Activated CD8-positive, alpha-beta memory T cell treated with anti-CD3 and anti-CD28 coated beads, Interleukin-2, amount 50 U/mL, for 4 hours (primary cell): ENCODE measurements at regions not wholly inside any gene's neighbourhood (a gene's known extent, or its start where the extent isn't known, plus 50 kb on each side); places are given as distances from the start of the nearest gene placed in this dataset.
"Not testable (repeated sequence)": the region's sequence is repeated elsewhere in the genome, so short reads cannot be mapped to it uniquely, and the experiment has no call there.

Source experiments
- DNase-seq: peaks from one replicate; pipeline ENCODE4 v3.0.0-alpha.2; 2020

DNA sequence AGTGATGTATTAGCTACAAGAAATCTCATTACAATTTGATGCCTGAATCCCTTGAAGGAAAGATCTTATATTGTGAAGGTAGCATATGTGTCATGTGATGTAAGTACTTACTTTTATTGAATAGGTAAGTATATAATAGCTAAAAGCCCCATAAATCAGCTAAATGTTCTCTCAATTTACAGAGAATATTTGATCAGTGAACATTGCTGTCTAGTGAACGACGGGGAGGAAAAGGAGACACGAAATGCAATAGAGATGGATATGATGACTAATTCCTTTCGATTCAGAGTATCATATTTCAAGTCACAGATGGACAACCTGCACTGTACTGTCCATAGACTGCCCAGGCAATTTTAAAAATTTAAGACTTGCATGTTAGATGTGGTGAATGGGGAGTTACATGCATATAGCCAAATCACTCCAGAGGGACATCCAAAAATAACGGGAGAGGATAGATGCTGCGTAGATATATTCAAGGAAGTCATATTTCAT is 462.1 kb upstream of the CDIN1 start:
- DNase-seq = no peak

DNA sequence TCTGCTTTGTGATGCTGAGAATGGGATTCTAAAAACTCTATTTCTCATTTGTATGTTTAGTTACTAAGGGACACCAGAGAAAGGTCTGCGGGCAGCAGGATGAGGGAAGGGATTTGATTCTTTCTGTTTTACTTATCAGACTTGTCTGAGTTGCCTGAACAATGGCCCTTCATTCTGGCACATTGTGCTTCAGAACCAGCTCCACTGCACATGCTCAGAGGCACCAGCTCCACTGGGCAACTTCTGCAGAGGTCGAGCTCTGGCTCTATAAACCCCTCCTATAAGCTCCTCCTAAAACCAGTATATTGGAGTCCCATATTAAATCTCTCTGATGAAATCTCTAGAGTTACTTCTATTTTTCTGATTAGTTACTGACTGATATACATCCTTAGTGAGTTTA is 453.2 kb upstream of the CDIN1 start:
- DNase-seq = no peak

DNA sequence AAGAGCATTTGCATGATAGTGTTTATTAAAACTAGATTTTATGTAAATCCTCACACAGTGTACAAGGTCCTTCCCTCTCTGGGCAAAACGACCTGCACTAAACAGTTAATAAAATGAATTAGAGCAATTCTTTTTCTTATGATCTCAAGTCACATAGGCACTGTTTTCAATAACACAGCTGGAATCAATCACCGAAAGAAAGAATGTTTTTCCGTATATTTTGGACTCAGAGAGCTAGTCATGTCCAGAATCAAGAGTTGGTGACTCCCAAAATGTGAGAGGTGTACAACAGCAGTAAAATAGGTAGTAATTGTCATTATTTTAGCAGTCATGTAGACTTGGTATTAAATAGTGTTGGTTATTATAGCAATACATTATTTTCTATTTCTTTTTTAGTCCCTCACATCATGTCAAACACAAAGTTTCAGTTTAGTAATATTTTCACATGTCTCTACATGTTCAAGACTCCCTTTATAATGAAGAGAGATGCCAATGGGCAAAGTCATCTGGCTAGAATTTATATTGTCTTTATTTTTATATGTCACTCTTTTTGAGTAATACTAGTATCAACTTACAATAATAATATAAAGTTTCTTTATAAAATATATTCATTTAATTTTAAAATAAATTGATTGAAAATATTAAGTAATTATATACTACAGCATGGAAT is 448.6 kb upstream of the CDIN1 start:
- DNase-seq = no peak

DNA sequence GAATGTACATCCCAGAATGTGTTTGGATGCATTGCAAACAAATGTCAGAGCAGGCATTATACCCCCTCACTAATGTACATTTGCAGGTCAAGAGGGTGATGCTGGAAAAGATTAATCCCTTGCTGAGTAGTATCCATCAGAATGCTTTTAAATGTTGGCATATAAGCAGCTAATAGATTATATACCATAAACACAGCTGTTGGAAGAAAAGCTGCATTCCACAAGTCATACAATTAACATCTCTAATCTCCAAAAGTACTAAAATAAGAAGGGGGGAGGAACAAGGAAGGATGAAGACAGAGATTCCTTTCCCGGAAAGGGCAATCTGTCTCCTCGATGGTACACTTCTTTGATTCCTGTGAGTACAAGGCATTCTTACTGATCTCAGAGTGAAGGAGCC is 445.7 kb upstream of the CDIN1 start:
- DNase-seq = no peak

DNA sequence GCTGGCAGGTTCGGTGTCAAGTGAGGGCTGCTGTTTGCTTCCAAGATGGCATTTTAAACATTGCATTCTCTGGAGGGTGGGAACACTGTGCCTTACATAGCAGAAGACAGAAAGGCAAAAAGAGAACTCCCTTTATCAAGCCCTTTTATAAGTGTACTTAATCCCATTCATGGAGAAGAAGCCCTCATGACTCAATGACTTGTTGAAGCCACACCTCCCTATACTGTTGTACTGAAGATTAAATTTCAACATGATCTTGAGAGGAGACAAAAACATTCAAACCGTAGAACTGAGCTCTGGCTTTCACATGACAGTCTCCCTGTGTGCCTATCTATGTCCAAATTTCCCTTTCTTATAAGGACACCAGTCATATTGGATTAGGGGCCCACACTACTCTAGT is 443.4 kb upstream of the CDIN1 start:
- DNase-seq = no peak

DNA sequence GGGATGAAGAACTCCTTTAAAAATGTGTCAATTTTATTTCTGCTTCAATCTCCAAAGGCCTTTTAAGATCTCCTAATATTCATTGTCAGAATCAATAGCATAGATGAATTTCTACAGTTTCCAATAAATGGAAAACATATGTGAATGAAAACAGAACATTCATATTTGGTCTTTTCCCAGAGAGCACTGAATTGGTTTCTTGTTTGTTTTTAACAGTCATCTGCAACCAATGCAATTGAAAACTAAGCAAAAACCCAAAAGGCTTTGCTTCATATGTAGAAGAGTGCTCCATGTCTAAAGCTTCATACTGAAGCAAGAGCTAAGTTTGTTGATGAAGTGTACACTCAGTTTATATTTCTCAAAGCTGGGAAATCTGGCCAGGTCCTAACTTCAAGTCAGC is 426.5 kb upstream of the CDIN1 start:
- DNase-seq = no peak

DNA sequence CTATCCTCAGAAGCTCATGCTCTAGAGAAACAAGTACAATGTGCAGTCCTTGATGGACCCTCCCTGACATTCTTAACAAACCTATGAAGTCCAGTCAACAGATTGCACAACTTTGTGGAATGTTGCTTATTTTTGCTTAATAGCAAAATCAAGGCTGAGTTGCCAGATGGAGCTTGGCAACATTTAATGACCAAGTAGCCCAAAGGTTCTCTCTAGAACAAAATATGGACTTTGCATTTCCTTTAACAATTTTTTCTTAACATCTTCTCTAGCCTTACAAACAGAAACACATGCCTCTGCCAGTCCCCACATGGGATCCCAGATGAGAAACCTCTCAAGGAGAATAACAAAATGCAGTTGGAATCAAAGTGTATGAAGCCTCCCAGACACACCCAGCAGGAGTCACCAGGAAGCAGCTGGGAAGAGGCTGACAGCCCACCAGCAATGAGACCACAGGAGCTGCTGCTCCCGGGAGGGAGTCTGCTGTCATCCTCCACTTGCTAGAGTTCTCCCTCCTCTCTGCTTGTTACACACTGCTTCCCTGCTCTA is 422.5 kb upstream of the CDIN1 start:
- no peak for DNase-seq

DNA sequence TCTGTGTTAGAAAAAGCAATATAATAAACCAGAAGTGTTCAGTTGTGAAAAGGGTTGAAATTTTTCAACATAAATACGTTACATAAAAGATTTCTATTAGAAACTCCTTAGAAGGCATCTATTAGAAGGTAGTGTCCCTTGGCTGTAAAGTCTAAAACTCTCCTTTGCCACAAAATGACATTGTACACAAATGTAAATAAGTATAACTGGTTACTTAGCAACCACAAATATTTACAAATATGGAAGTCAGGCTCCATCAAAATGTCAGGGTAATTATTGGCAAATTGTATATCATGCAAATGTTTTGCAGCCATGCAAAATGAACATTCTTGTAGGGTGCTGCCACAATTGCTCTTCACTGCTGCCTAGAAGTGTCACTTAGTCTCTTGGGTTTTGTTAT is 419.1 kb upstream of the CDIN1 start:
- no peak for DNase-seq

DNA sequence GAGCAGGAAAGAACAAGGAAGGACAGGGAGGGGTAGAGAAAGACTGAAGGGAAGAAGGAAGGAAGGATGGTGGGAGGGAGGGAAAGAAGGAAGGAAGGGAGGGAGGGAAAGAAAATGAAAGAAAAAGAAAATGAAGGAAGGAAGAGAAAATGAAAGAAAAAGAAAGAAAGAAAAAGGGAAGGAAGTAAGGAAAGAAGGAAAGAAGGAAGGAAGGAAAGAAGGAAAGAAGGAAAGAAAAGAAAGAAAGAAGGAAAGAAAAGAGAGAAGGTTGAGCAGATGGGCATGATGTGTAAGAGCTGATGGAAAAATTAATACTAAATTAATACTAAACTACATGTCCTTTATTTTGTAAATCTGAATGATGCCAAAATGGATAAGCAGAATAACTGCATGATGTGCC is 418.3 kb upstream of the CDIN1 start:
- DNase-seq = no peak

DNA sequence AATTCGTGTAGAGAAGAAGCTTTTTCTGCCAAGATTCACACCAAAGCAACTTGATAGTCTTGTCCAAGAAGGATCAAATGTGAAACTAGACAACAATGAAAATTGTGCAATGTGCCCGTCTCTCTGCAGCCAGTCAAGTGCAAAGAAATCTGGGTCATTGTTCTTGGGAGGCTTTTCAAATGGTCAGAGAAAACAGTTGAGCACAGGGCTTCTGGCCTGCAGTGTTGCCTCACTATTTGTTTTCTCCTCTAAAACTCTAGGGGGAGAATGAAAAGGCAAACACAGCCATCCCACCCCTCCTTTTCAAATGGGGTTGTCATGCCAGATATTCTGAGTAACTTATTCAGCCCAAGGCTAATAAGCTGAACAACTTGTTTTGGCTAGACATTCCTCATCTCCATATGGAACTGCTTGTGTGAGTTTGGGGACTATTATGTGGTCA is 417.6 kb upstream of the CDIN1 start:
- no peak for DNase-seq

DNA sequence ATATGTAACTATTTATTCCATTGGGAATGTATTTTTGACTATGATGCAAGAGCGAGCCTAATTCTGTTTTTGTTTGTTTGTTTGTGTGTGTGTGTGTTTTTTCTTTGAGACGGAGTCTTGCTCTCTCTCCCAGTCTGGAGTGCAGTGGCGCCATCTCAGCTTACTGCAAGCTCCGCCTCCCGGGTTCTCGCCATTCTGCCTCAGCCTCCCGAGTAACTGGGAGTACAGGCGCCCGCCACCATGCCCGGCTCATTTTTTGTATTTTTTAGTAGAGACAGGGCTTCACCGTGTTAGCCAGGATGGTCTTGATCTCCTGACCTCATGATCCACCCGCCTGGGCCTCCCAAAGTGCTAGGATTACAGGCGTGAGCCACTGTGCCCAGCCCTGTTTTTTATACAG is 415.4 kb upstream of the CDIN1 start:
- DNase-seq = not testable (repeated sequence)

DNA sequence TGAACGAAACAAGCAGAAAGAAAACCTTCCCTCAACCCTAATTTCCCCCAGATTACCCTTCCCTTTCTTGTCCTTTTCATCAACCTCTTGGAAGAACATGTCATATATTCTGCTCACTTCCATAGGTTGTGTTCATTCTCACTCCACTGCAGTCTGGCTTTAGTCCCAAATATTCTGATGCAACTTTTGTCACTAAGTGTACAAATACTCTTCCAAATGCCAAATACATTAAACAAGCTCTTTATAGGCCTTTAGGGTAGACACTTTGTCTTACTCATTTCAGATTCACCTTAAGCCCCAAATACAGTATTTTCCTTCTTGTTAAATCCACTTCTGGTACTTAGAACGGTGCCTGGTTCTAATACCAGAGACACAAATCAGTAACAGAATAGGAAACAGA is 406.5 kb upstream of the CDIN1 start:
- DNase-seq = no peak

DNA sequence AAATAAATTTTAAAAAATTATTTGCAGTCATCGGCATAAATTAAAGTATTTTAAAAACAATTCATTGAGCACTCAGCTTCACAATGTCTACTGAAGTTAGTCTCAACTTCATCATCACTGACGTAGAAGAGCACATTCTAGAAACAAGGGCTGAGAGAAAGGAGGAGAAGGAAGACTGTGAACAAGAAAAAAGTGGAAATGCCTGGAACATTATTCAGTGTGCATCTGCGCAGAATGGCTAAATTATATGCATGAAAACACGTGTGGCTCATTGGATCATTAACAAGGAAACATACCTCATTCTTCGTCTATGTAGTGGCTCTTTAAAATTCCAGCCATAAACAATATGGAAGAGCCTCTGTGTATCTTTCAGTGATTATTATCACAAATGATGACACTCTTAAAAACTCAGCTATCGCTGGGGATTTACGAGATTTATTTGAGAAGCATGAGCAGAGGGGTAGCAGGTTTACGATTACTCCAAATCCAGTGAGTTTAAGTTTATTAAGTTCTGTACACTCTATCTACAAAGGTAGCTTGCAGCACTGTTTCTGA is 404.2 kb upstream of the CDIN1 start:
- no peak for DNase-seq

DNA sequence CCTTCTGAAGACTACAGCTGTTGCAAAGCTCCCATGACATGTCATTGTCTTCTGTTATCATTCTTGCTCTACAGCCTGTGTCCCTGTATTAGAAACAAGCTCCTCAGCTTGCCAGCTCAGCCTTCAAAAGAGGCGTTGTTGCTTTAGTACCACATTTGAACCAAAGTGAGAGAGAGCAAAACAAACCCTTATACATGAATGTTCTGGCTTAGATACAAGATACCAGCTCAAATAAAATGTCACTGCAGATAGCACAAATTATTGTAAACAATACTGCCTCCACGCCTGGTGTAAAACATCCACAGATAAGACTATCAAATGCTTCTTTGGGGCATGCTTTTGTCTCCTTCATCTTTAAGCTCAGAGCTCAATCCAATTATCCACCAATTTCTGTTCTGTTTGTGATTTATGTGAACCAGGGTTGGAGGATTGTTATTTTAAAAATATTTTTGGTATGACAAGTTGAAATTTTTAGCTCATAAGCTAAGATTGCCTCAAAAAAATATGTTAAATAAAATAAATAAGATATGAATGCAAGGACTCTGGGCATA is 403.6 kb upstream of the CDIN1 start:
- no peak for DNase-seq

DNA sequence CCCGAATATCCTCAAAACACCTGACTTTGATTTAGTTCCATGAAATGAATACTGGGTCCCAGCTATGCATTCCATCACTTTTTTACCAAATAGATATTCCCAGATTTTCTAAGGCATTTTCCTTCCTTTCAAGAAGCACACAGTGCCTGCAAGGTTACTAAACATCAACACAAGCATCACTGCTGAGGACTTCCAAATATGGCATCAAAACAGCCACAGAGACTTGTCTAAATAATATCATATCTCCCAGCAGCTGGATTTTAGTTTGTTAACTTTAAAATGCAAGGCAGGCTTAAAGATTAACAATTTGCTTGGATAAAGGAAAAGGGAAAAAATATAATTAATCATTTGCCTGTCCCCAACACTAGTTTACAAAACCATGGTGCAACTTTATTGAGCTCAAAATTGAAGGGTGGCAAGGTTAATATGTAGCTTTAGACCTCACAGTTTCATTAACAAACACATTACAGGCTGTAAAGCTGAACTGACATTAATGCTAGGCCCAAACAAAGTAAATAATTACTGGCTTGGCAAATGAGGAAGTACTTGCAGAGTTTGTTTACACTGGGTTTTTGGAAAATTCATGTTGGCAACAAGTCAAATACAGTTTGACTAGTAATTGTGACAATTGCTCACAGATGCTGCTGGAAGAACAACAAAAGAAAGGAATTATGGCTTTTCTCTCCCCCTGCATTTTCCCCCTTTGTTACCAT is 401.7 kb upstream of the CDIN1 start:
- no peak for DNase-seq

DNA sequence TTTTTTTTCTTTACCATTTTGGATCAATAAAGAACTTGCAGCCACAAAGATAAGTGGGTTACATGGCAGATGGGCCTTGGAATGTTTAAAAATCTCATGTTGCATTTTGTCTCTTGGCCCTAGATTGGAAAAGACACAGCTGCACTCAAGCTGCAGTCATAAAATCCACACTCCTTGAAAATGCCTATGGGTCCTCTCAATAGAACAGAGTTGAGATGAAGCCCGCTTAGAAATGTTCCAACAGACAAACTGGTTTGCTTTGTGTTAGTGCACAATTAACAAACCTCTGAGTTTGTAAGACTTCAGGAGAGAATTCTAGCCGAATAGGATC is 401.2 kb upstream of the CDIN1 start:
- DNase-seq = no peak

DNA sequence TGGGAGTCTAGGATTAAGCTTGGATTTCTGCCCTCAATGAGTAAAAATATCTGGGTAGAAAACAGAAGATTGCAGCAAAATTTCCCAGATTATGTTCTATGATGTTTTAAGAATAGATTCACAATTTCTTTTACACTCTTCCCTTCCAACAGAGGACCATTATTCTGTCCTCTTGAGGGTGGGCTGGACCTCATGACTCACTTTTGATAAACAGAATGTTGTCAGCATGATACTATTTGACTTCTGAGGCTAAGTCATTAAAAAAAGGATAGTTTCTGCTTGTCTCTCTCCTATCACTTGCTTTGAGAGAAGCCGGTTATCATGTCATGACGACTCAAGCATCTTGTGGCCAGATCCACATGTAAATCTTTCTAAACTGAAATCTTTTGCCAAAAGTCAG is 396.2 kb upstream of the CDIN1 start:
- DNase-seq = no peak

DNA sequence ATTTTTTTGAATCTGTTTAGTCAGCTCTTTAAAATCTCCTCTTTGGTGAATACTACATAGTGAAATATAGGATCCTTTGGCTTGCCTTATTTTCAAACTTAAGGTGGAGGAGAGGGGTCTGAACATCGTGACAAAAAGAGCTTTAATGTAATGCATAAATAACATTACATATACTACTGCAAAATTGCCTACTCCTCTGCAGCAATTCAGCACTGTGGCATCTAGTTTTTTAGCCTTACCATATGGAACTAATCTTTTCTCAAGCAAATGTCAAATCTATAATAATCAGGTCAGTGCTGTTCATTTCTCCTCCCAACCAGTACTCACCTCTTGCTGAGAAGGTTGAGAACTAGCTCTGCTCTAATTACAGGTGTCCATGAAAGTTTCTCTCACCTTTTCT is 394.0 kb upstream of the CDIN1 start:
- DNase-seq = no peak

DNA sequence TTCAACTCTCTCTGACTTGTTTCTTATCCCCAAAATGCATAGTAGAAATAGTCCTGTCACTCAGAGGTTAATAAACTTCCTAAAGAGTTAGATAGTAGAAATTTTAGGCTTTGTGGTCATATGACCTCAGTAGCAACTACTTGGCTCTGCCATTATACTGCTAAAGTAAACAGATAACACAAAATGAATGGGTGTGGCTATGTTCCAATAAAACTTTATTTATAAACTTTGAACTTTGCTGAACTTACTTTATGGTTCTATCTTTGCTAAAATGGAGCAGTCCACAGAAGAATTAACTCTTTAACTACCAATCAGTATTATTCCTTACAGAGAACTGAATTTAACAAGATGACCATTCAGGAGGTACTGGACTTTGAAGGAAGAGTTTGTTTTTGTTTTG is 393.6 kb upstream of the CDIN1 start:
- DNase-seq = no peak

DNA sequence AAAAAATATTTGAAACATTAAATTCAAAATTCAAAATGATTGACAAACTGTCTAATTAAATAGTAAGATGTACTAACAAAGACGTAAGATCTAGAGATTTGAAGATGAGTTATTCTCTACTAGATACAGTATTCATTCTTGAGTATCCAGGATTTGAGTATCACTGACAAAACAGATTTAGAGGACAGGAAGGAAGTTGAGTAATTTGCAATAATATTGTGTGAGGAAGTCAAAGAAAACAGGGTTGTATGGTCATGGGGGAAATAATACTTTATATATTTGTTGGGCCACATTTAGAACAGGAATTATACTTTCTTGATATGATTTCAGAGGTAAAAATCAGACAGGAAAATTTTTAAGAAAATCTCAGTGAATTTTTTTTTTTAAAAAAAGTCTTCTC is 393.1 kb upstream of the CDIN1 start:
- no peak for DNase-seq

DNA sequence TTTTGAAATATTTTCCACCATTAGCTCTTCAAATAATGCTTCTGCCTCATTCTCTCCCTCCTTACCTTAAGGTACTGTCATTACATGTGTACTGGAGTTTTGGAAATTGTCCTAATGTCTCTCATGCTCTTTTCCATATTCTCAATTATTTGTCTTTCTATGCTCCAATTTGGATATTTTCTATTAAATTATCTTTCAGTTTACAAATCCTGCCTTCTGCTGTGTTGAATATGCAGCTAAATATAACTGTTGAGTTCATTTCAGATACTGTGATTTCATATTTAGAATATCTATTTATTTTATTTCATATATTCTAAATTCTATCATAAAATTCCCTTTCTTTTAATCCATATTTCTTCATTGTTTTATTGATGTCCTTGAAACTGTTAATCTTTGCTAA is 388.0 kb upstream of the CDIN1 start:
- no peak for DNase-seq

DNA sequence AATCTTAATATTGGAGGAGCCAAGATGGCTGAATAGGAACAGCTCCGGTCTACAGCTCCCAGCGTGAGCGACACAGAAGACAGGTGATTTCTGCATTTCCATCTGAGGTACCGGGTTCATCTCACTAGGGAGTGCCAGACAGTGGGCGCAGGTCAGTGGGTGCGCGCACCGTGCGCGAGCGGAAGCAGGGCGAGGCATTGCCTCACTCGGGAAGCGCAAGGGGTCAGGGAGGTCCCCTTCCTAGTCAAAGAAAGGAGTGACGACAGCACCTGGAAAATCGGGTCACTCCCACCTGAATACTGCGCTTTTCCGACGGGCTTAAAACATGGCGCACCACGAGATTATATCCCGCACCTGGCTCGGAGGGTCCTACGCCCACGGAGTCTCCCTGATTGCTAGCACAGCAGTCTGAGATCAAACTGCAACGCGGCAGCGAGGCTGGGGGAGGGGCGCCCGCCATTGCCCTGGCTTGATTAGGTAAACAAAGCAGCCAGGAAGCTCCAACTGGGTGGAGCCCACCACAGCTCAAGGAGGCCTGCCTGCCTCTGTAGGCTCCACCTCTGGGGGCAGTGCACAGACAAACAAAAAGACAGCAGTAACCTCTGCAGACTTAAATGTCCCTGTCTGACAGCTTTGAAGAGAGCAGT is 383.9 kb upstream of the CDIN1 start:
- not testable (repeated sequence) for DNase-seq

DNA sequence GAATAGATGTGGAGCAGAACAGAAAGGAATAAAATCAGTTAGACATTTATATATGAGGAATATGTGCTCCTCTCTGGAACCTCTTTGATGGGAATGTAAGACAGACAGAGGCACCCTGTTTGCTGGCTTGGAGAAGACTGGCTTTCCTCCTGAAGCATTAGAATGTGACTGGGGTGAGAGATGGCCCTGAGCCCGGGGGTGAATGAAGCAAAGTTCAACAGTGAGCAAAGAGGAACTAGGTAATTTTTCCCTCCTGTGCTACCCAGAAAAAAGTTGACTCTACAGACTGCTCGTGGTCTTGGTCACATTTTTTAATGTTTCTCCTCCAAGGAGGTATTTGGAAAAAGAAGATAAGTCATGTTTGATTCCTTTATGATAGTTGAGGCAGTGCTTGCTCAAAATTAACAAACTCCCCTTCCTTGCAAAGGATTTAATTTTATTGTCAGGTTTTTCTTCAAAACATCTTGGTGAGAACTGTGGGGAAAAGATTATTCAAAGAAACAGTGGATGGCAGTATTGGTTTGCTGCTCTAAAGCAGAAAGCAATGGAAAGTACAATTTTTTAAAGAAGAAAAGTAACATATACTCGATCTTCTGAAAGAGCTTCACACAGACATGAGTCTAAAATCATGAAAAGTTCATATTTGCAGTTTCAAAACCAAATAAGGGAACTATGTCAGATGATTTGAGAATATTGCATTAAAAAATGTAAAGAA is 370.4 kb upstream of the CDIN1 start:
- DNase-seq = no peak
